Astrocyte (in vitro differentiated cells and primary cell): ENCODE measurements at regions not wholly inside any gene's neighbourhood (a gene's known extent, or its start where the extent isn't known, plus 50 kb on each side); places are given as distances from the start of the nearest gene placed in this dataset.
"Not testable (repeated sequence)": the region's sequence is repeated elsewhere in the genome, so short reads cannot be mapped to it uniquely, and the experiment has no call there.

ENCODE experiments used
- DNase-seq: peaks from one replicate; pipeline ENCODE4 v3.0.0-alpha.2; 2010; ENCODE audit warnings: low read depth
- FAIRE-seq: peaks from 2 replicates; lab custom pipeline; 2011; peaks lifted over from hg19 to GRCh38; lab: Jason Lieb, UNC
- H2AFZ ChIP-seq: 2 replicates; pipeline ENCODE4 v1.6.0; 2012; ENCODE audit warnings: low read depth, low read length, inconsistent platforms
- H3K27ac ChIP-seq: 2 replicates; pipeline ENCODE4 v1.5.1; 2011; ENCODE audit warnings: low read depth, low read length, inconsistent platforms
- H3K27me3 ChIP-seq: 2 replicates; pipeline ENCODE4 v1.6.0; 2011; ENCODE audit warnings: low read length, inconsistent platforms; ENCODE audit not compliant: insufficient read depth
- H3K36me3 ChIP-seq: 2 replicates; pipeline ENCODE4 v1.5.1; 2011; ENCODE audit warnings: low read length, inconsistent platforms; ENCODE audit not compliant: insufficient read depth
- H3K4me1 ChIP-seq: 2 replicates; pipeline ENCODE4 v1.5.1; 2011; ENCODE audit warnings: low read length, inconsistent platforms; ENCODE audit not compliant: insufficient read depth
- H3K4me2 ChIP-seq: 2 replicates; pipeline ENCODE4 v1.6.0; 2012; ENCODE audit warnings: low read length, inconsistent platforms
- H3K4me3 ChIP-seq: 2 replicates; pipeline ENCODE4 v1.5.1; 2011; ENCODE audit warnings: low read depth, mild to moderate bottlenecking, low read length, inconsistent platforms; ENCODE audit not compliant: insufficient read depth
- H3K79me2 ChIP-seq: 2 replicates; pipeline ENCODE4 v1.6.0; 2012; ENCODE audit warnings: mild to moderate bottlenecking, low read length, inconsistent platforms; ENCODE audit not compliant: insufficient read depth
- H3K9ac ChIP-seq: 2 replicates; pipeline ENCODE4 v1.6.0; 2012; ENCODE audit warnings: mild to moderate bottlenecking, low read length, inconsistent platforms
- H3K9me3 ChIP-seq: 2 replicates; pipeline ENCODE4 v1.5.1; 2012; ENCODE audit warnings: low read depth, mild to moderate bottlenecking, low read length, inconsistent platforms; ENCODE audit not compliant: insufficient read depth
- H4K20me1 ChIP-seq: 2 replicates; pipeline ENCODE4 v1.6.0; 2012; ENCODE audit warnings: low read length, inconsistent platforms; ENCODE audit not compliant: insufficient read depth
- H3K27ac Mint-ChIP-seq: one replicate; pipeline ENCODE4 v1.8.0; 2021; ENCODE audit warnings: mild to moderate bottlenecking, mixed read lengths; ENCODE audit not compliant: unreplicated experiment
- H3K27me3 Mint-ChIP-seq: one replicate; pipeline ENCODE4 v1.8.0; 2021; ENCODE audit warnings: low read depth, mixed read lengths; ENCODE audit not compliant: unreplicated experiment
- H3K36me3 Mint-ChIP-seq: one replicate; pipeline ENCODE4 v1.8.0; 2021; ENCODE audit warnings: low read depth, mixed read lengths; ENCODE audit not compliant: unreplicated experiment
- H3K4me1 Mint-ChIP-seq: one replicate; pipeline ENCODE4 v1.8.0; 2021; ENCODE audit warnings: low read depth, mixed read lengths; ENCODE audit not compliant: unreplicated experiment
- H3K4me3 Mint-ChIP-seq: one replicate; pipeline ENCODE4 v1.8.0; 2021; ENCODE audit warnings: mild to moderate bottlenecking, moderate library complexity, mixed read lengths; ENCODE audit not compliant: unreplicated experiment
- H3K9me3 Mint-ChIP-seq: one replicate; pipeline ENCODE4 v1.8.0; 2021; ENCODE audit warnings: mild to moderate bottlenecking, mixed read lengths; ENCODE audit not compliant: unreplicated experiment
- CTCF ChIP-seq: IDR thresholded peaks from 2 replicates; pipeline ENCODE4 v1.5.1; 2011; ENCODE audit warnings: low read depth, mild to moderate bottlenecking, inconsistent platforms, low read length, moderate library complexity; ENCODE audit not compliant: insufficient read depth
- EZH2 ChIP-seq: IDR thresholded peaks from 2 replicates; pipeline ENCODE4 v1.6.1; 2012; ENCODE audit warnings: mild to moderate bottlenecking, low read length, inconsistent platforms; ENCODE audit not compliant: insufficient read depth

GRCh38 chr2:111250448-111251030, 129.8 kb downstream of the BCL2L11 start:
- peak; percentile 10 for DNase-seq

GRCh38 chr2:111251711-111252110, 131.0 kb downstream of the BCL2L11 start:
- TF ChIP-seq EZH2 (no peak), CTCF (no peak)
- DNase-seq (no peak), FAIRE-seq (no peak)
- H3K79me2 ChIP-seq: peaks cover 27% of the 10 kb centered on the region
- H3K27ac ChIP-seq: no peak overlapping the region
- H3K4me3 Mint-ChIP-seq: no peak overlapping the region
- no peak overlapping the region for H3K4me2 ChIP-seq
- no peaks in the 10 kb centered on the region for H3K27me3 ChIP-seq
- H3K9me3 ChIP-seq: no peaks in the 10 kb centered on the region
- H4K20me1 ChIP-seq: peaks cover 32% of the 10 kb centered on the region
- no peak overlapping the region for H2AFZ ChIP-seq
- peaks cover 2% of the 10 kb centered on the region for H3K9me3 Mint-ChIP-seq
- H3K9ac ChIP-seq: no peak overlapping the region
- H3K4me1 Mint-ChIP-seq: peaks cover 18% of the 10 kb centered on the region
- no peak overlapping the region for H3K4me3 ChIP-seq
- H3K27me3 Mint-ChIP-seq: no peaks in the 10 kb centered on the region
- H3K36me3 ChIP-seq: peaks cover 8% of the 10 kb centered on the region
- no peak overlapping the region for H3K27ac Mint-ChIP-seq
- H3K4me1 ChIP-seq: no peaks in the 10 kb centered on the region
- peaks cover 12% of the 10 kb centered on the region for H3K36me3 Mint-ChIP-seq

More at GRCh38 chr2:111250448-111251030, 129.8 kb downstream of the BCL2L11 start:
- H3K4me1 ChIP-seq: no peaks in the 10 kb centered on the region
- no peak for FAIRE-seq
- H3K4me1 Mint-ChIP-seq: peaks cover 18% of the 10 kb centered on the region
- H3K27ac ChIP-seq: no peak overlapping the region
- no peak overlapping the region for H3K4me3 Mint-ChIP-seq
- H3K36me3 ChIP-seq: peaks cover 8% of the 10 kb centered on the region
- TF ChIP-seq EZH2 (no peak), CTCF (no peak)
- H3K9ac ChIP-seq: no peak overlapping the region
- H3K79me2 ChIP-seq: peaks cover 27% of the 10 kb centered on the region
- peak overlapping the region; percentile 31 for H3K27ac Mint-ChIP-seq
- no peaks in the 10 kb centered on the region for H3K27me3 Mint-ChIP-seq
- no peak overlapping the region for H3K4me3 ChIP-seq
- no peak overlapping the region for H2AFZ ChIP-seq
- no peaks in the 10 kb centered on the region for H3K27me3 ChIP-seq
- peaks cover 32% of the 10 kb centered on the region for H4K20me1 ChIP-seq
- peaks cover 2% of the 10 kb centered on the region for H3K9me3 Mint-ChIP-seq
- no peak overlapping the region for H3K4me2 ChIP-seq
- H3K36me3 Mint-ChIP-seq: peaks cover 12% of the 10 kb centered on the region
- H3K9me3 ChIP-seq: no peaks in the 10 kb centered on the region

- peak; percentile 12 for DNase-seq
- Histone ChIP-seq H3K4me3 (no peak overlapping the region), H3K27me3 (no peaks in the 10 kb centered on the region), H3K9ac (no peak overlapping the region), H3K9me3 (no peaks in the 10 kb centered on the region), H3K27ac (no peak overlapping the region), H3K36me3 (peaks cover 8% of the 10 kb centered on the region), H3K4me2 (no peak overlapping the region), H2AFZ (no peak overlapping the region), H3K79me2 (peaks cover 27% of the 10 kb centered on the region), H4K20me1 (peaks cover 32% of the 10 kb centered on the region), H3K4me1 (no peaks in the 10 kb centered on the region)
- Mint-ChIP-seq H3K4me1 (peaks cover 18% of the 10 kb centered on the region), H3K36me3 (peaks cover 11% of the 10 kb centered on the region), H3K4me3 (no peak overlapping the region), H3K27me3 (no peaks in the 10 kb centered on the region), H3K27ac (no peak overlapping the region), H3K9me3 (peaks cover 2% of the 10 kb centered on the region)
- no peak for FAIRE-seq
- TF ChIP-seq CTCF: no peak
- no peak for TF ChIP-seq EZH2
Measured at GRCh38 chr2:111252436-111252835, 131.7 kb downstream of the BCL2L11 start.

GRCh38 chr2:111254916-111255315, 134.2 kb downstream of the BCL2L11 start:
- Histone ChIP-seq H3K79me2 (peaks cover 24% of the 10 kb centered on the region), H4K20me1 (peaks cover 24% of the 10 kb centered on the region)
- not testable (repeated sequence) for H3K4me3 ChIP-seq, H3K36me3 Mint-ChIP-seq, FAIRE-seq, H3K27ac Mint-ChIP-seq, H3K9ac ChIP-seq, H3K4me1 ChIP-seq, H3K27me3 Mint-ChIP-seq, H2AFZ ChIP-seq, H3K4me3 Mint-ChIP-seq, H3K9me3 Mint-ChIP-seq, H3K36me3 ChIP-seq, H3K27me3 ChIP-seq, H3K27ac ChIP-seq, H3K9me3 ChIP-seq, H3K4me2 ChIP-seq
- DNase-seq: peak; percentile 32
- peaks cover 18% of the 10 kb centered on the region for H3K4me1 Mint-ChIP-seq
